Mesothelial cell of epicardium (in vitro differentiated cells): ENCODE measurements at regions not wholly inside any gene's neighbourhood (a gene's known extent, or its start where the extent isn't known, plus 50 kb on each side); places are given as distances from the start of the nearest gene placed in this dataset.

ENCODE experiments used
- DNase-seq, 2 experiments: peaks; one replicate each; pipeline ENCODE4 v3.0.0; 2021; ENCODE audit warnings: low spot score in 2 of 2; ENCODE audit not compliant: unreplicated experiment in 2 of 2
- H3K27ac Mint-ChIP-seq: 2 replicates; pipeline ENCODE4 v1.8.0; 2021; ENCODE audit warnings: mixed read lengths
- H3K27me3 Mint-ChIP-seq: 2 replicates; pipeline ENCODE4 v1.8.0; 2021; ENCODE audit warnings: low read depth, mixed read lengths
- H3K36me3 Mint-ChIP-seq: 2 replicates; pipeline ENCODE4 v1.8.0; 2021; ENCODE audit warnings: mixed read lengths
- H3K4me1 Mint-ChIP-seq: 2 replicates; pipeline ENCODE4 v1.8.0; 2021; ENCODE audit warnings: mixed read lengths
- H3K4me3 Mint-ChIP-seq: 2 replicates; pipeline ENCODE4 v1.8.0; 2021; ENCODE audit warnings: mild to moderate bottlenecking, moderate library complexity, mixed read lengths
- H3K9me3 Mint-ChIP-seq: 2 replicates; pipeline ENCODE4 v1.8.0; 2021; ENCODE audit warnings: mixed read lengths
- TF ChIP-seq, protein P1 (sequence below): fragments of 200-600 bp; sonication (generic); IDR thresholded peaks from one replicate; pipeline ENCODE4 v1.5.0; 2021; ENCODE audit warnings: antibody characterized with exemption; ENCODE audit not compliant: unreplicated experiment

DNA sequence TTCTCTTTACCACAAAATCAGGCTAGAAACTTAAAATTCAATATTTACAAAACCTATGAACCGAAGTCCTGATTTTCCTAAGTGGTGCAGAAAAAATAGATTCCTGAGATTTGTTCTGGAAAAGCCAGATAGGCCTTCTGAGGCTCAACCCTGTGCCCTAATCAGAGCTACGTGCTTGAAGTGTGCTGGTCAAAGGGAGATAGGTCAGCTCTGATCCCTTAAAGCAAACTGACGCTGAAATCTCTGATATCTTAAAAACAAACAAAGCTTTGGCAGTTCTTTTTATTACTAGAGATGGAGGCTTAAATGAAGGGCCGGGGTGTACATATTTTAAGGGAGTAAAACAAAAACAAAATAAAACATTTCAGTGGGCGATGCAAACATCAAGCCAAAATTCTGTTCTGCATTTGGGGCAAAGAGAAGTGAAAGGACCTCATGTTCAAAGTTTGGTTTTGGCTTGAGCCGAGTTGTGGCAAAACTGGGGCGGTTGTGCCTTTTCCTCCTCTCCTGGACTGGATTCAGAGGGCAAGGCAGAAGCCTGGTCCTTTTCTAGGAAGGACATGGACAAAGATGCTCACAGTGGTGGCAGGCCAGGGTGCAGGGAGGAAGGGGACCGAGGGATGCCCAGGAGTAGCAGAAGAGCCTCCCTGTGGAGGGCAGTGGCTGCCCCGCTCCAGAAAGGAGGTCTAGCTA is 295.0 kb downstream of the CDCA7 start:
- Mint-ChIP-seq H3K27ac (peak overlapping the region; percentile 2), H3K4me1 (peaks cover 15% of the 10 kb centered on the region), H3K36me3 (no peaks in the 10 kb centered on the region), H3K27me3 (no peaks in the 10 kb centered on the region), H3K9me3 (peaks cover 5% of the 10 kb centered on the region), H3K4me3 (no peak overlapping the region)
- DNase-seq: no peak
- TF ChIP-seq, protein P1, sequence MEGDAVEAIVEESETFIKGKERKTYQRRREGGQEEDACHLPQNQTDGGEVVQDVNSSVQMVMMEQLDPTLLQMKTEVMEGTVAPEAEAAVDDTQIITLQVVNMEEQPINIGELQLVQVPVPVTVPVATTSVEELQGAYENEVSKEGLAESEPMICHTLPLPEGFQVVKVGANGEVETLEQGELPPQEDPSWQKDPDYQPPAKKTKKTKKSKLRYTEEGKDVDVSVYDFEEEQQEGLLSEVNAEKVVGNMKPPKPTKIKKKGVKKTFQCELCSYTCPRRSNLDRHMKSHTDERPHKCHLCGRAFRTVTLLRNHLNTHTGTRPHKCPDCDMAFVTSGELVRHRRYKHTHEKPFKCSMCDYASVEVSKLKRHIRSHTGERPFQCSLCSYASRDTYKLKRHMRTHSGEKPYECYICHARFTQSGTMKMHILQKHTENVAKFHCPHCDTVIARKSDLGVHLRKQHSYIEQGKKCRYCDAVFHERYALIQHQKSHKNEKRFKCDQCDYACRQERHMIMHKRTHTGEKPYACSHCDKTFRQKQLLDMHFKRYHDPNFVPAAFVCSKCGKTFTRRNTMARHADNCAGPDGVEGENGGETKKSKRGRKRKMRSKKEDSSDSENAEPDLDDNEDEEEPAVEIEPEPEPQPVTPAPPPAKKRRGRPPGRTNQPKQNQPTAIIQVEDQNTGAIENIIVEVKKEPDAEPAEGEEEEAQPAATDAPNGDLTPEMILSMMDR: no peak

DNA sequence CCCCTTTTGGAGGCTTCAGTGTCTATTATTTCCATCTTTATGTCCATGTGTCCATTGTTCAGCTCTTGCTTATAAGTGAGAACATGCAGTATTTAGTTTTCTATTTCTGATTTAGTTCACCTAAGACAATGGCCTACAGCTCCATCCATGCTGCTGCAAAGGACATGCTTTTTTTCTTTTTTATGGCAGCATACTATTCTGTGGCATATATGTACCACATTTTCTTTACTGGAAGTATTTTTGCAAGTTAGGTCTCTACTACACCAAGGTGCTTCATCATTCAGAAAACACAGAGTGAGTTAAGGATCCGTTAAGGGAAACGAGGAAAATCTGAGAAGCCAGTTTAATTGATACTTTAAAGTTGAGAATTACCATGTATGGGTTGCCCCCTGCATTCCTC is 297.2 kb downstream of the CDCA7 start:
- H3K27ac Mint-ChIP-seq: no peak overlapping the region
- peaks cover 5% of the 10 kb centered on the region for H3K9me3 Mint-ChIP-seq
- no peak for DNase-seq
- peaks cover 15% of the 10 kb centered on the region for H3K4me1 Mint-ChIP-seq
- TF ChIP-seq, protein P1: no peak
- H3K36me3 Mint-ChIP-seq: no peaks in the 10 kb centered on the region
- no peaks in the 10 kb centered on the region for H3K27me3 Mint-ChIP-seq
- no peak overlapping the region for H3K4me3 Mint-ChIP-seq

DNA sequence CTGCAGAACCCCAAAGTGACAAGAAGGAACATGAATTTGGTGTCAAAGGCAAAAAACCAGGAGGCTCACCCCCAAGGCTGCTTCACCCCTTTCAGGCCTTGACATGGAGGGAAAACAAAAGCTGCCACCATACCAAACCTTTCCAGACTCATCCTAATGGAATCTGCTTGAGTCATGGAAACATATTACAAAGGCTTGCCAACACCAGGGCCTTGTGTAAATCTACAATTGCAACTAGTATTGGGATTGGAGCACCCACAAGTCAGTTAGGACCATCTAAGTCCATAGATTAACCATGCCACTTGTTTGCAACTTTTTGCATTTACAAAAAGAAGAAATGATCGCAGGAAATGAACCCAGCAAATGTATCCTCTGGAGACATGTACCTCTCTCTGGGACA is 297.6 kb downstream of the CDCA7 start:
- H3K9me3 Mint-ChIP-seq: peaks cover 5% of the 10 kb centered on the region
- no peak overlapping the region for H3K27ac Mint-ChIP-seq
- H3K4me3 Mint-ChIP-seq: no peak overlapping the region
- TF ChIP-seq, protein P1: no peak
- DNase-seq: no peak
- H3K4me1 Mint-ChIP-seq: peaks cover 15% of the 10 kb centered on the region
- no peaks in the 10 kb centered on the region for H3K27me3 Mint-ChIP-seq
- H3K36me3 Mint-ChIP-seq: no peaks in the 10 kb centered on the region

DNA sequence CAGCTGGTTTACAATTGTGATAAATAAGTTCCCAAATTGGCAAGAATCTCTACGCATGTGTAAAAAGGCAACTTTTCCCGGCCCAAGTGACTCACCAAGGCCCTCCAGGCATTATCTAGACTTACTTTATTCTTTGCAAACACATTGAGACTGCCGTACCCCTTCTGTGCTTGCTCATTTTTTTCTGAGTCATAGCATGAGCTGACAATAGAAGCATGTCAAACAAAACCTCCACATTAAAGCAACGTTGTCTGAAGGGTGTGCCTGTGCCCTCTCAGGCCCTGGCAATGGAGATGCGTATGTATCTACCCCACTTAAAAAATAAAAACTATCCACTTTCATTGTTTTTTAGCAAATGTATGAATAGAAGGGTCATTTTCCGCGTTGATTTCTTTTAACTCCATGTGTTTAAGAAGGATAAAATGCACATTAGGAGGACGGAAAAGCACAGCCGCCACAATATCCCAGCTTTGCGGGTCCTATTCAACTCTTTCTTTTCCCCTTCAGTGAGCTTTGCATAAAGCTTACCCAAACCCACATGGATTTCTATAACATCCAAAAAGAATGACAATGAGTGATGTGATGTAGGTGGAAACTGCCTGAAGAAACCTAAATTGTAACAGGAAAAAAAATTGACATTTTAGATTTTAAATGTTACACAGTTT is 298.2 kb downstream of the CDCA7 start:
- no peak overlapping the region for H3K4me3 Mint-ChIP-seq
- TF ChIP-seq, protein P1: no peak
- no peak for DNase-seq
- H3K27me3 Mint-ChIP-seq: no peaks in the 10 kb centered on the region
- peaks cover 10% of the 10 kb centered on the region for H3K4me1 Mint-ChIP-seq
- peaks cover 5% of the 10 kb centered on the region for H3K9me3 Mint-ChIP-seq
- no peaks in the 10 kb centered on the region for H3K36me3 Mint-ChIP-seq
- no peak overlapping the region for H3K27ac Mint-ChIP-seq

DNA sequence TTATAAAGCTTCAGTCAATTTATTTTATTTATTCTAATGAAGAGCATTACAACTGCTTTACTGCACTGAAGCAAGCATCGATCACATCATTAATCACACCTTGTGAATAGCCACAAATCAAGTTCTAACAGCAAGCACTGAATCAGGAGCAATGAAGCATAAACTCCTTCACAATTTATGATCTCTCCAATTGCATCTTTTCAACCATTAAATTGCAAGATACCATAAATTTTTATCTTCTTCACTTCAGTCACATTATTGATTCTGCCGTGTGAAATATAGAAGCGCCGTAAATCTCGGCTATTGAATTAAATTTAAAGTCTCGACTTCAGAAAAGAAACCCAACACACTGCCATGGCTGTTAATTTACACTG is 298.7 kb downstream of the CDCA7 start:
- Mint-ChIP-seq H3K4me3 (no peak overlapping the region), H3K27me3 (no peaks in the 10 kb centered on the region), H3K27ac (no peak overlapping the region), H3K36me3 (no peaks in the 10 kb centered on the region), H3K4me1 (peaks cover 6% of the 10 kb centered on the region), H3K9me3 (peaks cover 5% of the 10 kb centered on the region)
- TF ChIP-seq, protein P1: no peak
- DNase-seq: no peak
